ENCODE measurements at regions not wholly inside any gene's neighbourhood (a gene's known extent, or its start where the extent isn't known, plus 50 kb on each side); places are given as distances from the start of the nearest gene placed in this dataset.

DNA sequence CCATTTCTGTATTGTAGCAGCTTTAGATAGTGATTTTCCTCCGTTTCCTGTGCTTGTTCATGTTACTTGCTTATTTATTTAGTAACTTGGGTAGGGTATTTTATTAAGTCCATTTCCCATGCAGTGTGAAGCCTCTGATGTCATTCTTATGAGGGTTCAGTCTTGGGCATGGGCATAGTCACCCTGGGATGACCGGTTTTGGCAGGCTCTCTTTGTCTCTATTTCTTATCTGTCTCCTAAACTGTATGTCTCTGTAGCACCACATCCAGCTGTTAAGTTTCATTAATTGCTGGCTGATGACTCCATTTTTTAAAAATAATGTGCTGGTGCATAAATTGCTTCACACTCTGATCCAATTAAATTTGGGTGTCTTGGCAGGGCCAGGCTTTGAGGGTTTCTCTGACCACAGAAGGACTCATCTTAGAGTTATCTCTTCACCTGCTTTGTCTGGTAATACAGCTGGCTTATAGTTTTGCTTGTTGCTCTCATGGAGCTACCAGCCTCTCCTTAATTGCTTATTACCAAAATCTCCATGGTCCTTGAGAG lies 173.3 kb upstream of the VLDLR start:
- no peak overlapping the region for H3K9ac ChIP-seq (ENCODE audit: low read length)
- H3K9me3 ChIP-seq (ENCODE audit: control insufficient read depth, low read length): no peaks in the 10 kb centered on the region
- H3K27me3 ChIP-seq (ENCODE audit: control insufficient read depth, insufficient read depth, low read length): no peaks in the 10 kb centered on the region
- no peak overlapping the region for H3K4me3 ChIP-seq (ENCODE audit: low read length)
- no peaks in the 10 kb centered on the region for H3K4me1 ChIP-seq (ENCODE audit: control insufficient read depth, insufficient read depth, low read length)
- H3K36me3 ChIP-seq (ENCODE audit: control insufficient read depth, insufficient read depth, low read length): no peaks in the 10 kb centered on the region

- H3K27me3 ChIP-seq (ENCODE audit: control insufficient read depth, insufficient read depth, low read length): no peaks in the 10 kb centered on the region
- H3K9ac ChIP-seq (ENCODE audit: low read length): no peak overlapping the region
- no peaks in the 10 kb centered on the region for H3K4me1 ChIP-seq (ENCODE audit: control insufficient read depth, insufficient read depth, low read length)
- no peaks in the 10 kb centered on the region for H3K9me3 ChIP-seq (ENCODE audit: control insufficient read depth, low read length)
- no peaks in the 10 kb centered on the region for H3K36me3 ChIP-seq (ENCODE audit: control insufficient read depth, insufficient read depth, low read length)
- no peak overlapping the region for H3K4me3 ChIP-seq (ENCODE audit: low read length)
Observed at GRCh38 chr9:2453106-2453505, 168.5 kb upstream of the VLDLR start.

DNA sequence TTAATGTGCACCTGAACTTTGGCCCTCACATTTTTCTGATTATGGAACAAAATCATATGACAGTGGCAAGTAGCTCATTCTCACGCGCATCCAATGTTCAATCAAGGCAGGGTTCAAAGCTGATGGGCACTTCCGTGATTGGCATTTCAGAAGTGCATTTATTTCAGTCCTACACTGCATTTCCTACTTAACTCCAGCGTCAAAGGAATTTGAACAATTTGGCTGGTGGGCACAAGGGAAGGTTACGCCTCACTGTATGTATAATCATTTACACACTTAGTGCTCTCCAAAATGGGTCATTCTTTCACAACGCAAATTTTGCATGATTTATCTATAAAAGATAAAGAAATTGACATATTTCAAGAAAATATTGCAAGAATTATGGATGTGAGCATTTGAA lies 167.9 kb upstream of the VLDLR start:
- Histone ChIP-seq H3K27me3 (ENCODE audit: control insufficient read depth, insufficient read depth, low read length) (no peaks in the 10 kb centered on the region), H3K4me3 (ENCODE audit: low read length) (no peak overlapping the region), H3K36me3 (ENCODE audit: control insufficient read depth, insufficient read depth, low read length) (no peaks in the 10 kb centered on the region), H3K9ac (ENCODE audit: low read length) (no peak overlapping the region), H3K9me3 (ENCODE audit: control insufficient read depth, low read length) (no peaks in the 10 kb centered on the region), H3K4me1 (ENCODE audit: control insufficient read depth, insufficient read depth, low read length) (no peaks in the 10 kb centered on the region)

DNA sequence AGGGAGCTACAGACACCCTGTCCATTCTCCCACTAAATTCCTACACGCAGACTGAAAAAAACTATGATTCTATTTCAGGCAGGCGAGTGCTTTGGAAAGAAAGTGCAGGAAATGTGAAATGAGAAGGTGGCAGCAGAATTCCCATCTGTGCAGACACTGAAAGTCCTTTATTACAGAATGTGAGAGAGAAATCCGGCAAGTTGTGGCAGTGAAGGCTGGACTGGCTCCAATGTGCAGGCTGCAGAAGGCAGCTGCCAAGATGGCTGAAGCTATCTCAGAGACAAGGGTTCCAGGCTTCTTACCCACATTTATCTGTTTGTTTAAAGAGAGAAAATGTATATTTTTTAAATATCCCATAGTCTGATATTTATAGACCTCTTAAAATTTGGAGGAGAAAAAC lies 161.8 kb upstream of the VLDLR start:
- Histone ChIP-seq H3K9ac (ENCODE audit: low read length) (no peak overlapping the region), H3K27me3 (ENCODE audit: control insufficient read depth, insufficient read depth, low read length) (no peaks in the 10 kb centered on the region), H3K4me1 (ENCODE audit: control insufficient read depth, insufficient read depth, low read length) (no peaks in the 10 kb centered on the region), H3K9me3 (ENCODE audit: control insufficient read depth, low read length) (no peaks in the 10 kb centered on the region), H3K36me3 (ENCODE audit: control insufficient read depth, insufficient read depth, low read length) (no peaks in the 10 kb centered on the region), H3K4me3 (ENCODE audit: low read length) (no peak overlapping the region)

GRCh38 chr9:2461892-2462291 lies 159.7 kb upstream of the VLDLR start:
- H3K36me3 ChIP-seq (ENCODE audit: control insufficient read depth, insufficient read depth, low read length): no peaks in the 10 kb centered on the region
- H3K9me3 ChIP-seq (ENCODE audit: control insufficient read depth, low read length): no peaks in the 10 kb centered on the region
- no peaks in the 10 kb centered on the region for H3K27me3 ChIP-seq (ENCODE audit: control insufficient read depth, insufficient read depth, low read length)
- no peak overlapping the region for H3K4me3 ChIP-seq (ENCODE audit: low read length)
- H3K9ac ChIP-seq (ENCODE audit: low read length): no peak overlapping the region
- H3K4me1 ChIP-seq (ENCODE audit: control insufficient read depth, insufficient read depth, low read length): peaks cover 15% of the 10 kb centered on the region

- Histone ChIP-seq H3K27me3 (ENCODE audit: control insufficient read depth, insufficient read depth, low read length) (no peaks in the 10 kb centered on the region), H3K9me3 (ENCODE audit: control insufficient read depth, low read length) (no peaks in the 10 kb centered on the region), H3K36me3 (ENCODE audit: control insufficient read depth, insufficient read depth, low read length) (no peaks in the 10 kb centered on the region)
Observed at GRCh38 chr9:2464624-2465023, 157.0 kb upstream of the VLDLR start.

GRCh38 chr9:2465516-2465915 lies 156.1 kb upstream of the VLDLR start:
- Histone ChIP-seq H3K4me1 (ENCODE audit: control insufficient read depth, insufficient read depth, low read length) (peaks cover 20% of the 10 kb centered on the region), H3K9ac (ENCODE audit: low read length) (peak overlapping the region; percentile 22), H3K9me3 (ENCODE audit: control insufficient read depth, low read length) (no peaks in the 10 kb centered on the region), H3K4me3 (ENCODE audit: low read length) (no peak overlapping the region), H3K27me3 (ENCODE audit: control insufficient read depth, insufficient read depth, low read length) (no peaks in the 10 kb centered on the region), H3K36me3 (ENCODE audit: control insufficient read depth, insufficient read depth, low read length) (no peaks in the 10 kb centered on the region)

More at GRCh38 chr9:2464624-2465023, 157.0 kb upstream of the VLDLR start:
- Histone ChIP-seq H3K9ac (ENCODE audit: low read length) (no peak overlapping the region), H3K4me1 (ENCODE audit: control insufficient read depth, insufficient read depth, low read length) (peaks cover 20% of the 10 kb centered on the region), H3K4me3 (ENCODE audit: low read length) (no peak overlapping the region)

DNA sequence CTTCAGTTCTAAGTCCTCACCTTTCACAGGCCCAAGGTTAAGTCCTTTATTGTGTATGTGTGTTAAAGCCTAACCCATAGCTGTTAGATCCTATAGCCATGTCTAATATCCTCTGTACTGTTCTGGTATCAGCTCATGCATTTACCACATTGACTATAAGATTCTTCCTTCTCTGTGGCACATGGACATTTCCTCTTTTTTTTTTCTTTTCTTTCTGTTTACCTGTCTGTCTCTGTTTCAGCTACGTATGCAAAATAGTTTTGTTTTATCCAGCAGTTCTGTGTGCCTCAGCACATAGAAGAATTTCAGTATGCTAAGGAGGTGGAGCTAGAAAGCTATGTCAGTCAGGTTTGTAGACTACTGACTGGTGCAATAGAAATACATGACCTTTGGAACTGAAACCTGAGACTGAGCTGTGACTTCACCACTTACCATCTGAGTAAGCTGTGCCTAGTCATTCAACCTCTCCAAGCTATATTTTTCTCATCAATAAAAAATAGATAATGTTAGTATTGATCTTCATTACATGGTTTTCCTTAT lies 155.6 kb upstream of the VLDLR start:
- Histone ChIP-seq H3K4me3 (ENCODE audit: low read length) (no peak overlapping the region), H3K27me3 (ENCODE audit: control insufficient read depth, insufficient read depth, low read length) (no peaks in the 10 kb centered on the region), H3K9ac (ENCODE audit: low read length) (peak overlapping the region; percentile 22), H3K4me1 (ENCODE audit: control insufficient read depth, insufficient read depth, low read length) (peaks cover 20% of the 10 kb centered on the region), H3K9me3 (ENCODE audit: control insufficient read depth, low read length) (no peaks in the 10 kb centered on the region), H3K36me3 (ENCODE audit: control insufficient read depth, insufficient read depth, low read length) (no peaks in the 10 kb centered on the region)

DNA sequence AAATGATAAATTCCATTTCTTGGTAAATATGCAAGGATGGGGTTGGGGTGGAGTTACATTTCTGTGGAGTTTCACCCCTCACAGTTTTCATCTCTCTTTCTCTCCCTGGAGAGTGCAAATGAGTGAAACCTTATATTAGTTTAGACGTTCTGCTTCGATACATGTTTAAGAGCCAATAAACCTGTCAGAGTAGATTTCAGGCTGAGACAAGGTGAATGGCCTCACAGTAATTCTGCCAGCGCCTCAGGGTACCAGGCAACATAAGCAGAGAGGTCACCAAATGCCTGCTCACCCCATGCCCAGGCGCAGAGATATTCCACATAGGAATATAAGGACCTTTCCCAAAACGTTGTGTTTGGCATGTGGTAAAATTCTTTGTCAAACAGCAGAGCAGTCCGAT lies 154.9 kb upstream of the VLDLR start:
- H3K36me3 ChIP-seq (ENCODE audit: control insufficient read depth, insufficient read depth, low read length): no peaks in the 10 kb centered on the region
- H3K4me1 ChIP-seq (ENCODE audit: control insufficient read depth, insufficient read depth, low read length): peaks cover 20% of the 10 kb centered on the region
- H3K4me3 ChIP-seq (ENCODE audit: low read length): no peak overlapping the region
- H3K27me3 ChIP-seq (ENCODE audit: control insufficient read depth, insufficient read depth, low read length): no peaks in the 10 kb centered on the region
- H3K9ac ChIP-seq (ENCODE audit: low read length): no peak overlapping the region
- H3K9me3 ChIP-seq (ENCODE audit: control insufficient read depth, low read length): no peaks in the 10 kb centered on the region

- Histone ChIP-seq H3K4me3 (ENCODE audit: low read length) (no peak overlapping the region), H3K9ac (ENCODE audit: low read length) (no peak overlapping the region), H3K36me3 (ENCODE audit: control insufficient read depth, insufficient read depth, low read length) (no peaks in the 10 kb centered on the region), H3K4me1 (ENCODE audit: control insufficient read depth, insufficient read depth, low read length) (peaks cover 20% of the 10 kb centered on the region), H3K27me3 (ENCODE audit: control insufficient read depth, insufficient read depth, low read length) (no peaks in the 10 kb centered on the region), H3K9me3 (ENCODE audit: control insufficient read depth, low read length) (no peaks in the 10 kb centered on the region)
Observed at GRCh38 chr9:2469681-2470221, 151.8 kb upstream of the VLDLR start.

- Histone ChIP-seq H3K4me3 (ENCODE audit: low read length) (no peak overlapping the region), H3K9ac (ENCODE audit: low read length) (no peak overlapping the region), H3K27me3 (ENCODE audit: control insufficient read depth, insufficient read depth, low read length) (no peaks in the 10 kb centered on the region), H3K36me3 (ENCODE audit: control insufficient read depth, insufficient read depth, low read length) (no peaks in the 10 kb centered on the region), H3K9me3 (ENCODE audit: control insufficient read depth, low read length) (no peaks in the 10 kb centered on the region), H3K4me1 (ENCODE audit: control insufficient read depth, insufficient read depth, low read length) (peaks cover 15% of the 10 kb centered on the region)
Observed at GRCh38 chr9:2473681-2474080, 147.9 kb upstream of the VLDLR start.

GRCh38 chr9:2477755-2478154 lies 143.8 kb upstream of the VLDLR start:
- Histone ChIP-seq H3K27me3 (ENCODE audit: control insufficient read depth, insufficient read depth, low read length) (no peaks in the 10 kb centered on the region), H3K9ac (ENCODE audit: low read length) (no peak overlapping the region), H3K4me1 (ENCODE audit: control insufficient read depth, insufficient read depth, low read length) (peaks cover 19% of the 10 kb centered on the region), H3K36me3 (ENCODE audit: control insufficient read depth, insufficient read depth, low read length) (no peaks in the 10 kb centered on the region), H3K4me3 (ENCODE audit: low read length) (no peak overlapping the region), H3K9me3 (ENCODE audit: control insufficient read depth, low read length) (no peaks in the 10 kb centered on the region)

- Histone ChIP-seq H3K9me3 (ENCODE audit: control insufficient read depth, low read length) (no peaks in the 10 kb centered on the region), H3K27me3 (ENCODE audit: control insufficient read depth, insufficient read depth, low read length) (no peaks in the 10 kb centered on the region), H3K36me3 (ENCODE audit: control insufficient read depth, insufficient read depth, low read length) (no peaks in the 10 kb centered on the region), H3K4me3 (ENCODE audit: low read length) (no peak overlapping the region), H3K9ac (ENCODE audit: low read length) (no peak overlapping the region), H3K4me1 (ENCODE audit: control insufficient read depth, insufficient read depth, low read length) (peaks cover 19% of the 10 kb centered on the region)
Observed at GRCh38 chr9:2478421-2478820, 143.2 kb upstream of the VLDLR start.

Data from mucosa of stomach (tissue), 1 donor.